DND-41 (cell line): ENCODE measurements at regions not wholly inside any gene's neighbourhood (a gene's known extent, or its start where the extent isn't known, plus 50 kb on each side); places are given as distances from the start of the nearest gene placed in this dataset.
A peak's percentile ranks its signal among the peaks of the same experiment; 100 is the strongest.

ENCODE experiments used
- CTCF ChIP-seq: IDR thresholded peaks from 2 replicates; pipeline ENCODE4 v1.5.1; 2012; ENCODE audit warnings: borderline replicate concordance, low read length, moderate library complexity, mild to moderate bottlenecking; ENCODE audit not compliant: poor library complexity, severe bottlenecking; ENCODE audit errors: extremely low read depth
- EZH2 ChIP-seq: IDR thresholded peaks from 3 replicates; pipeline ENCODE4 v1.6.1; 2012; ENCODE audit warnings: borderline replicate concordance, low read depth, mild to moderate bottlenecking, moderate library complexity, low read length, inconsistent platforms; ENCODE audit not compliant: severe bottlenecking

GRCh38 chr16:74104022-74104421 lies 192.6 kb upstream of the PSMD7 start:
- TF ChIP-seq EZH2: no peak
- peak; percentile 42 for TF ChIP-seq CTCF
